GM18858 (cell line): ENCODE measurements at regions not wholly inside any gene's neighbourhood (a gene's known extent, or its start where the extent isn't known, plus 50 kb on each side); places are given as distances from the start of the nearest gene placed in this dataset.
"Not testable (repeated sequence)": the region's sequence is repeated elsewhere in the genome, so short reads cannot be mapped to it uniquely, and the experiment has no call there.

Experiments used
- ATAC-seq: cut with Tn5 transposase; IDR thresholded peaks from one replicate; pipeline ENCODE4 v1.9.1; 2021; ENCODE audit not compliant: unreplicated experiment

DNA sequence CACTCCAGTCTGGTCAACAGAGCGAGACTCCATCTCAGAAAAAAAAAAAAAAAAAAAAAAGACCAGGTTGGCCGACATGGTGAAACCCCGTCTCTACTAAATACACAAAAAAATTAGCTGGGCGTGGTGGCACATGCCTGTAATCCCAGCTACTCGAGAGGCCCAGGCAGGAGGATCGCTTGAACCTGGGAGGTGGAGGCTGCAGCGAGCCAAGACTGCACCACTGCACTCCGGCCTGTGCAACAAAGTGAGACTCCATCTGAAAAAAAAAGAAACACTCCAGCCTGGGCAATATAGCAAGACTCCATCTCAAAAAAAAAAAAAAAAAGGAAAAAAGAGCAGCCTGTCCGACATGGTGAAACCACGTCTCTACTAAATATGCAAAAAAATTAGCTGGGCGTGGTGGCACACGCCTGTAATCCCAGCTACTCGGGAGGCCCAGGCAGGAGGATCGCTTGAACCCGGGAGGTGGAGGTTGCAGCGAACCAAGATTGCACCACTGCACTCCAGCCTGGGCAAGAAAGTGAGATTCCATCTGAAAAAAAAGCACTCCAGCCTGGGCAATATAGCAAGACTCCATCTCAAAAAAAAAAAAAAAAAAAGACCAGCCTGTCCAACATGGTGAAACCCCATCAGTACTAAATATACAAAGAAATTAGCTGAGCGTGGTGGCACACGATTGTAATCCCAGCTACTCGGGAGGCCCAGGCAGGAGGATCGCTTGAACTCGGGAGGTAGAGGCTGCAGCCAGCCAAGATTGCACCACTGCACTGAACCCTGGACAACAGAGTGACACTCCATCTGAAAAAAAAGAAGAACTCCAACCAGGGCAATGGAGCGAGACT lies 343.3 kb upstream of the PLGLB2 start:
- not testable (repeated sequence) for ATAC-seq

DNA sequence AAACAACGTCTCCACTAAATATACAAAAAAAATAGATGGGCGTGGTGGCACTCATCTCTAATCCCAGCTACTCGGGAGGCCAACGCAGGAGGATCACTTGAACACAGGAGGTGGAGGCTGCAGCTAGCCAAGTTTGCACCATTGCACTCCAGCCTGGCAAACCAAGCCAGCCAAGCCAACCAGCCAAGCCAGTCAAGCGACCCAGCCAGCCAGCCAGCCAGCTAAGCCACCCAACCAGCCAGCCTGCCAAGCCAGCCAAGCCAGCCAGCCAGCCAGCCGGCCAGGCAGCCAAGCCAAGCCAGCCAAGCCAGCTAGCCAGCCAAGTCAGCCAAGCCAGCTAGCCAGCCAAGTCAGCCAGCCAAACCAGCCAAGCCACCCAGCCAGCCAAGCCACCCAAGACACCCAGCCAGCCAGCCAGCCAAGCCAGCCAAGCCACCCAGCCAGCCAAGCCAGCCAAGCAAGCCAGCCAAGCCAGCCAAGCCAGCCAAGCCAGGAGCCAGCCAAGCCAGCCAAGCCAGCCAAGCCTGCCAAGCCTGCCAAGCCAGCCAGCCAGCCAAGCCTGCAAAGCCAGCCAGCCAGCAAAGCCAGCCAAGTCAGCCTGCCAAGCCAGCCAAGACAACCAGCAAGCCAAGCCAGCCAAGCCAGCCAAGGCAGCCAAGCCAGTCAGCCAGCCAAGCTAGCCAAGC lies 342.2 kb upstream of the PLGLB2 start:
- not testable (repeated sequence) for ATAC-seq

DNA sequence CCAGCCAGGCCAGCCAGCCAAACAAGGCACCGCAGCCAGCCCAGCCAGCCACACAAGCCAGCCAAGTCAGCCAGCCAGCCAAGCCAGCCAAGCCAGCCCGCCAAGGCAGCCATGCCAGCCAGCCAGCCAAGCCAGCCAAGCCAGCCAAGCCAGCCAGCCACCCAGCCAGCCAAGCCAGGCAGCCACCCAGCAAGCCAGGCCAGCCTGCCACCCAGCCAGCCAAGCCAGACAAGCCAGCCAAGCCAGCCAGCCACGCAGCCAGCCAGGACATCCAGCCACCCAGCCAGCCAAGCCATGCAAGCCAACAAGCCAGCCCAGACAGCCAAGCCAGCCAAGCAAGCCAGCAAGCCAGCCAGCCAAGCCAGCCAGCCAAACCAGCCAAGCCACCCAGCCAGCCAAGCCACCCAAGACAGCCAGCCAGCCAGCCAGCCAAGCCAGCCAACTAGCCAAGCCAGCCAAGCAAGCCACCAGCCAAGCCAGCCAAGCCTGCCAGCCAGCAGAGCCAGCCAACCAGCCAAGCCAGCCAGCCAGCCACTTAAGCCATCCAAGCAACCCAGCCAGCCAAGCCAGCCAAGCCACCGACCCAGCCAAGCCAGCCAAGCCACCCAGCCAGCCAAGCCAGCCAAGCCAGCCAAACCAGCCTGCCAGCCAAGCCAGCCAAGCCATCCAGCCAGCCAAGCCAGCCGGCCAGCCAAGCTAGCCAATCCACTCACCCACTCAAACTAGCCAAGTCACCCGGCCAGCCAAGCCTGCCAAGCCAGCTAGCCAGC lies 341.3 kb upstream of the PLGLB2 start:
- ATAC-seq: not testable (repeated sequence)

DNA sequence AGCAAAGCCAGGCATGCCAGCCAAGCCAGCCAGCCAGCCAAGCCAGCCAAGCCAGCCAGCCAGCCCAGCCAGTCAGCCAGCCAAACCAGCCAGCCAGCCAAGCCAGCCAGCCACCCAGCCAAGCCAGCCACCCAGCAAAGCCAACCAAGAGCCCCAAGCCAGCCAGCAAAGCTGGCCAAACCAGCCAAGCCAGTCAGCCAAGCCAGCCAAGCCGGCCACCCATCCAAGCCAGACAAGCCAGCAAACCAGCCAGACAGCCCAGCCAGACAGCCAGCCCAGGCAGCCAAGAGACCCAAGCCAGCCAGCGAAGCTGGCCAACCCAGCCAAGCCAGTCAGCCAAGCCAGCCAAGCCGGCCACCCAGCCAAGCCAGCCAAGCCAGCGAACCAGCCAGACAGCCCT lies 338.3 kb upstream of the PLGLB2 start:
- ATAC-seq: not testable (repeated sequence)

DNA sequence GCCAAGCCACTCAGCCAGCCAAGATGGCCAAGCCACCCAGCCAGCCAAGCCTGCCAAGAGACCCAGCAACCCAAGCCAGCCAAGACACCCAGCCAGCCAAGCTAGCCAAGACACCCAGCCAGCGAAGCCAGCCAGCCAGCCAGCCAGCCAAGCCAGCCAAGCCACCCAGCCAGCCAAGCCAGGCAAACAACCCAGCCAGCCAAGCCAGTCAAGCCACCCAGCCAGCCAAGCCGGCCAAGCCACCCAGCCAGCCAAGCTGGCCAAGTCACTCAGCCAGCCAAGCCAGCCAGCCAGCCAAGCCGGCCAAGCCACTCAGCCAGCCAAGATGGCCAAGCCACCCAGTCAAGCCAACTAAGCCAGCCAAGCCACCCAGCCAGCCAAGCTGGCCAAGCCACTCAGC lies 337.5 kb upstream of the PLGLB2 start:
- not testable (repeated sequence) for ATAC-seq

DNA sequence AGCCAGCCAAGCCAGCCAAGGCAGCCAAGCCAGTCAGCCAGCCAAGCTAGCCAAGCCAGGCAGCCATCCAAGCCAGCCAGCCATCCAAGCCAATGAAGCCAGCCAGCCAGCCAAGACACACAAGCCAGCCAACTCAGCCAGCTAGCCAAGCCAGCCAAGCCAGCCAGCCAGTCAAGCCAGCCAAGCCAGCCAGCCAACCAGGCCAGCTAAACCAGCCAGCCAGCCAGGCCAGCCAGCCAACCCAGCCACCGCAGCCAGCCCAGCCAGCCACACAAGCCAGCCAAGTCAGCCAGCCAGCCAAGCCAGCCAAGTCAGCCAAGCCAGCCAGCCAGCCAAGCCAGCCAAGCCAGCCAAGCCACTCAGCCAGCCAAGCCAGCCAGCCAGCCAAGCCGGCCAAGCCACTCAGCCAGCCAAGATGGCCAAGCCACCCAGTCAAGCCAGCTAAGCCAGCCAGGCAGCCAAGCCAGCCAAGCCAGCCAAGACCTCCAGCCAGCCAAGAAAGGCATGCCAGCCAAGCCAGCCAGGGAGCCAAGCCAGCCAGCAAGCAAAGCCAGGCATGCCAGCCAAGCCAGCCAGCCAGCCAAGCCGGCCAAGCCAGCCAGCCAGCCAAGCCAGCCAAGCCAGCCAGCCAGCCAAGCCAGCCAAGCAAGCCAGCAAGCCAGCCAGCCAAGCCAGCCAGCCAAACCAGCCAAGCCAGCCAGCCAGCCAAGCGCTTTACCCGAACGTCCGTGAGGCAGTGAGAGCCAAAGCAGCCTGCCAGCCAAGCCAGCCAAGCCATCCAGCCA lies 335.7 kb upstream of the PLGLB2 start:
- ATAC-seq: not testable (repeated sequence)

DNA sequence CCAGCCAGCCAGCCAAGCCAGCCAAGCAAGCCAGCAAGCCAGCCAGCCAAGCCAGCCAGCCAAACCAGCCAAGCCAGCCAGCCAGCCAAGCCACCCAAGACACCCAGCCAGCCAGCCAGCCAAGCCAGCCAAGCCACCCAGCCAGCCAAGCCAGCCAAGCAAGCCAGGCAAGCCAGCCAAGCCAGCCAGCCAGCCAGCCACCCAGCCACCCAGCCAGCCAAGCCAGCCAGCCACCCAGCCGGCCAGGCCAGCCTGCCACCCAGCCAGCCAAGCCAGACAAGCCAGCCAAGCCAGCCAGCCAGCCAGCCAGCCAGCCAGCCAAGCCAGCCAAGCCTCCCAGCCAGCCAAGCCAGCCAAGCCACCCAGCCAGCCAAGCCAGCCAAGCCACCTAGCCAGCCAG lies 333.6 kb upstream of the PLGLB2 start:
- not testable (repeated sequence) for ATAC-seq

DNA sequence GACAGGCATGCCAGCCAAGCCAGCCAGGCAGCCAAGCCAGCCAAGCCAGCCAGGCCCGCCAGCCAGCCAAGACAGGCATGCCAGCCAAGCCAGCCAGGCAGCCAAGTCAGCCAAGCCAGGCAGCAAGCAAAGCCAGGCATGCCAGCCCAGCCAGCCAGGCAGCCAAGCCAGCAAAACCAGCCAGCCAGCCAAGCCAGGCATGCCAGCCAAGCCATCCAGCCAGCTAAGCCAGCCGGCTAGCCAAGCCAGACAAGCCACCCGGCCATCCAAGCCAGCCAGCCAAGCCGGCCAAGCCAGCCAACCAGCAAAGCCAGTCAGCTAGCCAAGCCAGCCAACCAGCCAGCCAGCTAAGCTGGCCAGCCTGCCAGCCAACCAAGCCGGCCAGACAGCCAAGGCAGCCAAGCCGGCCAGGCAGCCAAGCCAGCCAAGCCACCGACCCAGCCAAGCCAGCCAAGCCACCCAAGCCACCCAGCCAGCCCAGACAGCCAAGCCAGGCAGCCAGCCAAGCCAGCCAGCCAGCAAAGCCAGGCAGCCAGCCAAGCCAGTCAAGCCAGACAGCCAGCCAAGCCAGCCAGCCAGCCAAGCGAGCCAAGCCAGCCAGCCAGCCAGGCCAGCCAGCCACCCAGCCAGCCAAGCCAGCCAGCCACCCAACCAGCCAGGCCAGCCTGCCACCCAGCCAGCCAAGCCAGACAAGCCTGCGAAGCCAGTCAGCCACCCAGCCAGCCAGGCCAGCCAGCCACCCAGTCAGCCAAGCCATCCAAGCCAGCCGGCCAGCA lies 332.9 kb upstream of the PLGLB2 start:
- ATAC-seq: not testable (repeated sequence)

DNA sequence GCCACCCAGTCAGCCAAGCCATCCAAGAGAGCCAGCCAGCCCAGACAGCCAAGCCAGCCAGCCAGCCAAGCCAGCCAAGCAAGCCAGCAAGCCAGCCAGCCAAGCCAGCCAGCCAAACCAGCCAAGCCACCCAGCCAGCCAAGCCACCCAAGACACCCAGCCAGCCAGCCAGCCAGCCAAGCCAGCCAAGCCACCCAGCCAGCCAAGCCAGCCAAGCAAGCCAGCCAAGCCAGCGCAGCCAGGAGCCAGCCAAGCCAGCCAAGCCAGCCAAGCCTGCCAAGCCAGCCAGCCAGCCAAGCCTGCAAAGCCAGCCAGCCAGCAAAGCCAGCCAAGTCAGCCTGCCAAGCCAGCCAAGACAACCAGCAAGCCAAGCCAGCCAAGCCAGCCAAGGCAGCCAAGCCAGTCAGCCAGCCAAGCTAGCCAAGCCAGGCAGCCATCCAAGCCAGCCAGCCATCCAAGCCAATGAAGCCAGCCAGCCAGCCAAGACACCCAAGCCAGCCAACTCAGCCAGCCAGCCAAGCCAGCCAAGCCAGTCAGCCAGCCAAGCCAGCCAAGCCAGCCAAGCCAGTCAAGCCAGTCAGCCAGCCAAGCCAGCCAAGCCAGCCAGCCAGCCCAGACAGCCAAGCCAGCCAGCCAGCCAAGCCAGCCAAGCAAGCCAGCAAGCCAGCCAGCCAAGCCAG lies 332.2 kb upstream of the PLGLB2 start:
- not testable (repeated sequence) for ATAC-seq

DNA sequence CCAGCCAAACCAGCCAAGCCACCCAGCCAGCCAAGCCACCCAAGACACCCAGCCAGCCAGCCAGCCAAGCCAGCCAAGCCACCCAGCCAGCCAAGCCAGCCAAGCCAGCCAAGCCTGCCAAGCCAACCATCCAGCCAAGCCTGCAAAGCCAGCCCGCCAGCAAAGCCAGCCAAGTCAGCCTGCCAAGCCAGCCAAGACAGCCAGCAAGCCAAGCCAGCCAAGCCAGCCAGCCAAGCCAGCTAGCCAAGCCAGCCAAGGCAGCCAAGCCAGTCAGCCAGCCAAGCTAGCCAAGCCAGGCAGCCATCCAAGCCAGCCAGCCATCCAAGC lies 331.7 kb upstream of the PLGLB2 start:
- not testable (repeated sequence) for ATAC-seq

DNA sequence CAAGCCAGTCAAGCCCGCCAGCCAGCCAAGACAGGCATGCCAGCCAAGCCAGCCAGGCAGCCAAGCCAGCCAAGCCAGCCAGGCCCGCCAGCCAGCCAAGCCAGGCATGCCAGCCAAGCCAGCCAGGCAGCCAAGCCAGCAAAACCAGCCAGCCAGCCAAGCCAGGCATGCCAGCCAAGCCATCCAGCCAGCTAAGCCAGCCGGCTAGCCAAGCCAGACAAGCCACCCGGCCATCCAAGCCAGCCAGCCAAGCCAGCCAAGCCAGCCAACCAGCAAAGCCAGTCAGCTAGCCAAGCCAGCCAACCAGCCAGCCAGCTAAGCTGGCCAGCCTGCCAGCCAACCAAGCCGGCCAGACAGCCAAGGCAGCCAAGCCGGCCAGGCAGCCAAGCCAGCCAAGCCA lies 330.7 kb upstream of the PLGLB2 start:
- not testable (repeated sequence) for ATAC-seq

DNA sequence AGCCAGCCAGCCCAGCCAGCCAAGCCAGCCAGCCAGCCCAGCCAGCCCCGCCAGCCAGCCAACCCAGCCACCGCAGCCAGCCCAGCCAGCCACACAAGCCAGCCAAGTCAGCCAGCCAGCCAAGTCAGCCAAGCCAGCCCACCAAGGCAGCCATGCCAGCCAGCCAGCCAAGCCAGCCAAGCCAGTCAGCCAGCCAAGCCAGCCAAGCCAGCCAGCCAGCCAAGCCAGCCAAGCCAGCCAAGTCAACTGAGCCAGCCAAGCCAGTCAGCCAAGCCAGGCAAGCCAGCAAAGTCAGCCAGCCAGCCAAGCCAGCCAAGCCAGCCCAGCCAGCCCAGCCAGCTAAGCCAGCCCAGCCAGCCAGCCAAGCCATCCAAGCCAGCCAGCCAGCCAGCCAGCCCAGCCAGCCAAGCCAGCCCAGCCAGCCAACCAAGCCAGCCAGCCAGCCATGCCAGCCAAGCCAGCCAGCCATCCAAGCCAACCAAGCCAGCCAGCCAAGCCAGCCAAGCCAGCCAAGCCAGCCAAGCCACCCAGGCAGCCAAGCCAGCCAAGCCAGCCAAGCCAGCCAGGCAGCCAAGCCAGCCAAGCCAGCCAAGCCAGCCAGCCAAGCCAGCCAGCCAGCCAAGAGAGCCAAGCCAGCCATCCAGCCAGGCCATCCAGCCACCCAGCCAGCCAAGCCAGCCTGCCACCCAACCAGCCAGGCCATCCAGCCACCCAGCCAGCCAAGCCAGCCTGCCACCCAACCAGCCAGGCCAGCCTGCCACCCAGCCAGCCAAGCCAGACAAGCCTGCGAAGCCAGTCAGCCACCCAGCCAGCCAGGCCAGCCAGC lies 329.9 kb upstream of the PLGLB2 start:
- ATAC-seq: not testable (repeated sequence)

DNA sequence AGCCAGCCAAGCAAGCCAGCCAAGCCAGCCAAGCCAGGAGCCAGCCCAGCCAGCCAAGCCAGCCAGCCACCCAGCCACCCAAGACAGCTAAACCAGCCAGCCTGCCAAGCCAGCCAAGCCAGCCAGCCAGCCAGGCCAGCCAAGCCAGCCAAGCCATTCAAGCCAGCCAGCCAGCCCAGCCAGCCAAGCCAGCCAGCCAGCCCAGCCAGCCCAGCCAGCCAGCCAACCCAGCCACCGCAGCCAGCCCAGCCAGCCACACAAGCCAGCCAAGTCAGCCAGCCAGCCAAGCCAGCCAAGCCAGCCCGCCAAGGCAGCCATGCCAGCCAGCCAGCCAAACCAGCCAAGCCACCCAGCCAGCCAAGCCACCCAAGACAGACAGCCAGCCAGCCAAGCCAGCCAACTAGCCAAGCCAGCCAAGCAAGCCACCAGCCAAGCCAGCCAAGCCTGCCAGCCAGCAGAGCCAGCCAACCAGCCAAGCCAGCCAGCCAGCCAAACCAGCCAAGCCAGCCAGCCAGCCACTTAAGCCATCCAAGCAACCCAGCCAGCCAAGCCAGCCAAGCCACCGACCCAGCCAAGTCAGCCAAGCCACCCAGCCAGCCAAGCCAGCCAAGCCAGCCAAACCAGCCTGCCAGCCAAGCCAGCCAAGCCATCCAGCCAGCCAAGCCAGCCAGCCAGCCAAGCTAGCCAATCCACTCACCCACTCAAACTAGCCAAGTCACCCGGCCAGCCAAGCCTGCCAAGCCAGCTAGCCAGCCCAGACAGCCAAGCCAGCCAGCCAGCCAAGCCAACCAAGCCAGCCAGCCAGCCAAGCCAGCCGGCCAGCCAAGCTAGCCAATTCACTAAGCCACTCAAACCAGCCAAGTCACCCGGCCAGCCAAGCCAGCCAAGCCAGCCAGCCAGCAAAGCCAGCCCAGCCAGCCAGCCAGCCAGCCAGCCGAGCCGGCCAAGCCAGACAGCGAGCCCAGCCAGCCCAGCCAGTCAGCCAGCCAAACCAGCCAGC lies 328.8 kb upstream of the PLGLB2 start:
- ATAC-seq: not testable (repeated sequence)

DNA sequence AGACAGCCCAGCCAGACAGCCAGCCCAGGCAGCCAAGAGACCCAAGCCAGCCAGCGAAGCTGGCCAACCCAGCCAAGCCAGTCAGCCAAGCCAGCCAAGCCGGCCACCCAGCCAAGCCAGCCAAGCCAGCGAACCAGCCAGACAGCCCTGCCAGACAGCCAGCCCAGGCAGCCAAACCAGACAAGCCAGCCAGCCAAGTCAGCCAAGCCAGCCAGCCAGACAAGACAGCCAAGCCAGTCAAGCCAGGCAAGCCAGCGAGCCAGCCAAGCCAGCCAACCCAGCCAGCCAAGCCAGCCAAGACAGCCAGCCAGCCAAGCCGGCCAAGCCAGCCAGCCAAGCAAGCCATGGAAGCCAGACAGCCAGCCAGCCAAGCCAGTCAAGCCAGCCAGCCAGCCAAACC lies 327.9 kb upstream of the PLGLB2 start:
- not testable (repeated sequence) for ATAC-seq

DNA sequence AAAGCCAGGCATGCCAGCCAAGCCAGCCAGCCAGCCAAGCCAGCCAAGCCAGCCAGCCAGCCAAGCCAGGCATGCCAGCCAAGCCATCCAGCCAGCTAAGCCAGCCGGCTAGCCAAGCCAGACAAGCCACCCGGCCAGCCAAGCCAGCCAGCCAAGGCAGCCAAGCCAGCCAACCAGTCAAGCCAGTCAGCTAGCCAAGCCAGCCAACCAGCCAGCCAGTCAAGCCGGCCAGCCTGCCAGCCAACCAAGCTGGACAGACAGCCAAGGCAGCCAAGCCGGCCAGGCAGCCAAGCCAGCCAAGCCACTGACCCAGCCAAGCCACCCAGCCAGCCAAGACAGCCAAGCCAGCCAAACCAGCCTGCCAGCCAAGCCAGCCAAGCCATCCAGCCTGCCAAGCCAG lies 326.9 kb upstream of the PLGLB2 start:
- not testable (repeated sequence) for ATAC-seq

DNA sequence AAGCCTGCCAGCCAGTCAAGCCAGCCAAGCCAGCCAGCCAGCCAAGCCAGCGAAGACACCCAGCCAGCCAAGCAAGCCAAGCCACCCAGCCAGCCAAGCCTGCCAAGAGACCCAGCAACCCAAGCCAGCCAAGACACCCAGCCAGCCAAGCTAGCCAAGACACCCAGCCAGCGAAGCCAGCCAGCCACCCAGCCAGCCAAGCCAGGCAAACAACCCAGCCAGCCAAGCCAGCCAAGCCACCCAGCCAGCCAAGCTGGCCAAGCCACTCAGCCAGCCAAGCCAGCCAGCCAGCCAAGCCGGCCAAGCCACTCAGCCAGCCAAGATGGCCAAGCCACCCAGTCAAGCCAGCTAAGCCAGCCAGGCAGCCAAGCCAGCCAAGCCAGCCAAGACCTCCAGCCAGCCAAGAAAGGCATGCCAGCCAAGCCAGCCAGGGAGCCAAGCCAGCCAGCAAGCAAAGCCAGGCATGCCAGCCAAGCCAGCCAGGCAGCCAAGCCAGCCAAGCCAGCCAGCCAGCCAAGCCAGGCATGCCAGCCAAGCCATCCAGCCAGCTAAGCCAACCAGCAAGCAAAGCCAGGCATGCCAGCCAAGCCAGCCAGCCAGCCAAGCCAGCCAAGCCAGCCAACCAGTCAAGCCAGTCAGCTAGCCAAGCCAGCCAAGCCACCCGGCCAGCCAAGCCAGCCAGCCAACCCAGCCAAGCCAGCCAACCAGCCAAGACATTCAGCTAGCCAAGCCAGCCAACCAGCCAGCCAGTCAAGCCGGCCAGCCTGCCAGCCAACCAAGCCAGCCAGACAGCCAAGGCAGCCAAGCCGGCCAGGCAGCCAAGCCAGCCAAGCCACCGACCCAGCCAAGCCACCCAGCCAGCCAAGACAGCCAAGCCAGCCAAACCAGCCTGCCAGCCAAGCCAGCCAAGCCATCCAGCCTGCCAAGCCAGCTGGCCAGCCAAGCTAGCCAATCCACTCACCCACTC lies 323.8 kb upstream of the PLGLB2 start:
- not testable (repeated sequence) for ATAC-seq
